GM18873 (cell line): ENCODE measurements at regions not wholly inside any gene's neighbourhood (a gene's known extent, or its start where the extent isn't known, plus 50 kb on each side); places are given as distances from the start of the nearest gene placed in this dataset.

Experiments used
- ATAC-seq: cut with Tn5 transposase; IDR thresholded peaks from one replicate; pipeline ENCODE4 v1.9.1; 2021; ENCODE audit warnings: mild to moderate bottlenecking, moderate library complexity, moderate number of reproducible peaks; ENCODE audit not compliant: unreplicated experiment, low FRiP score

- ATAC-seq, result no peak
Measured at GRCh38 chr1:199701726-199702125, 325.8 kb upstream of the NR5A2 start.

- ATAC-seq, result no peak
Measured at GRCh38 chr1:199704231-199704630, 323.3 kb upstream of the NR5A2 start.

GRCh38 chr1:199705825-199706224, 321.7 kb upstream of the NR5A2 start:
- ATAC-seq, result no peak

GRCh38 chr1:199706826-199707606, 320.5 kb upstream of the NR5A2 start:
- no peak for ATAC-seq

- no peak for ATAC-seq
Measured at GRCh38 chr1:199710974-199711373, 316.5 kb upstream of the NR5A2 start.

- no peak for ATAC-seq
Measured at GRCh38 chr1:199716729-199717128, 310.8 kb upstream of the NR5A2 start.

- ATAC-seq, result no peak
Measured at GRCh38 chr1:199719156-199719842, 308.2 kb upstream of the NR5A2 start.

- no peak for ATAC-seq
Measured at GRCh38 chr1:199720496-199720895, 307.0 kb upstream of the NR5A2 start.

- no peak for ATAC-seq
Measured at GRCh38 chr1:199721001-199721400, 306.5 kb upstream of the NR5A2 start.

- ATAC-seq, result no peak
Measured at GRCh38 chr1:199723250-199723956, 304.1 kb upstream of the NR5A2 start.

GRCh38 chr1:199724049-199724448, 303.5 kb upstream of the NR5A2 start:
- ATAC-seq, result no peak

GRCh38 chr1:199725002-199725565, 302.4 kb upstream of the NR5A2 start:
- ATAC-seq, result no peak

GRCh38 chr1:199727682-199728081, 299.8 kb upstream of the NR5A2 start:
- ATAC-seq, result no peak

- no peak for ATAC-seq
Measured at GRCh38 chr1:199728345-199728744, 299.2 kb upstream of the NR5A2 start.

GRCh38 chr1:199733125-199733524, 294.4 kb upstream of the NR5A2 start:
- no peak for ATAC-seq

GRCh38 chr1:199734186-199734585, 293.3 kb upstream of the NR5A2 start:
- no peak for ATAC-seq

GRCh38 chr1:199735660-199736059, 291.9 kb upstream of the NR5A2 start:
- no peak for ATAC-seq

GRCh38 chr1:199736646-199737045, 290.9 kb upstream of the NR5A2 start:
- ATAC-seq, result no peak

GRCh38 chr1:199741586-199741985, 285.9 kb upstream of the NR5A2 start:
- ATAC-seq, result no peak

- no peak for ATAC-seq
Measured at GRCh38 chr1:199742547-199742946, 285.0 kb upstream of the NR5A2 start.

- ATAC-seq, result no peak
Measured at GRCh38 chr1:199743227-199743626, 284.3 kb upstream of the NR5A2 start.
